HG03521 (cell line): ENCODE measurements at regions not wholly inside any gene's neighbourhood (a gene's known extent, or its start where the extent isn't known, plus 50 kb on each side); places are given as distances from the start of the nearest gene placed in this dataset.

Experiments used
- ATAC-seq: cut with Tn5 transposase; IDR thresholded peaks from one replicate; pipeline ENCODE4 v1.9.1; 2021; ENCODE audit warnings: mild to moderate bottlenecking, moderate library complexity; ENCODE audit not compliant: unreplicated experiment

DNA sequence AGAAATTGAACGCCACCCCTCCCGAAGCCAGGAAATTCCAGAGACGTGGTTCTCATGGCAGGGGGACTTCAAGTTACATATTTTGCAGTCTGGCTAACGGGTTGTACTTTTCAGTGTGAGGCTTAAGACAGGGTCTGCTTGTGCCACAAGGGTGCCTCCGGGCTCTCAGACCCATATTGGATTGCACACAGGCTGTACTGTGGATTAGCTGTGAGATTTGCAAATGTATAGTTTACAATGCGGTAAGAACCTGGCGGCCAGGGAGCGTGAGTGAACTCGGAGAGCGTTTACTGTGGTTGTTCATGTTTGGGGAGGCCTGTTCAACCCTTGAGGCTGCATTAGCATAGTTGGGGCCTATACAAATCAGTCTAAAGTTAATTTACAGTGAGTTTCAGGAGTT lies 143.9 kb upstream of the SIX2 start:
- ATAC-seq, result no peak

DNA sequence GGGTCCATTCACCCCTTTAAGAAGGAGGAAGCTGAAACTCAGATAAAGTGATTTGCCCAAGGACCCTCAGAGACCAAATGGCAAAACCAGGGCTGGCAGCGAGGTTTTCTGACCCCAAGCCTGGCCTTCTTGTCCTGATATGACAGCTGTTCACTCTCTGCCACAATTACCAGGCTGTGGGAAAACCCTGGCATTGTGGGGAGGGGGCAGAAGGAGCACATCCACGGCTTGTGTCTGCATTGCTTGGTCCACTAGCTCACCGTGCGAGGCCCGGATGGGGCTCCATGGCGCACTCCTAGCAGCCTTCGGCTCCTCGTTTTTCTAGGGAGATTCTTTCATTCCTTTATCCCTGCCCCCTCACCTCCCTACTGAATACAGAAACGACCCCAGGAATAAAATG lies 143.4 kb upstream of the SIX2 start:
- ATAC-seq, result no peak

DNA sequence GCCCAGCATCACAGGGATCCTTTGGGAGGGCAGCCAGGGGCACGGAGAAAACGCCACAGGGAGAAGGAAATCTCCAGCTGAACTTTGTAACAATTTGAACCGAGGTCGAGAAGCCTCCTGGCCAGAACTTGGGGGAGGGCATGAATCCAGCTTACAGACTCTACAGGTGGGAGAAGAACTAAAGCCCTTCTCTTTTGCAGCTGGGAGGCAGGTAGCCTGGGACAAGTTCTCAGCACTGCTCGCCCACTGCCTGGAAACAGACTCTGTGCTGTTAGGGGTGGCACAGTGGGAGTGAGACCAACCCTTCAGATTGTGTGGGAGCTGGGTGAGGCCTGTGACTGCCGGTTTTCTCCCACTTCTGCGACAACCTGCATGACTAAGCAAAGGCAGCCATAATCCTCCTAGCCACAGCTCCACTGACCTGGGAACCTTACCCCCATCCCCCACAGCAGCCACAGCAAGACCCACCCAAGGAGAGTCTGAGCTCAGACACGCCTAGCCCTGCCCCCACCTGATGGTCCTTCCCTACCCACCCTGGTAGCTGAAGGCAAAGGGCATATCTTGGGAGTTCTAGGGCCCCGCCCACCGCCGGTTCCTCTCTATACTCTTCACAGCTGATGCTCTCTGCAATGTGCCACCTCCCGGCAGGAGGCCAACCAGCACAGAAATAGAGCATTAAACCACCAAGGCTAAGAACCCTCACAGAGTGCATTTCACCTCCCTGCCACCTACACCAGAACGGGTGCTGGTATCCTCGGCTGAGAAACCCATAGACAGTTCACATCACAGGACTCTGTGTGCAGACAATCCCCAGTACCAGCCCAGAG lies 136.0 kb upstream of the SIX2 start:
- no peak for ATAC-seq

DNA sequence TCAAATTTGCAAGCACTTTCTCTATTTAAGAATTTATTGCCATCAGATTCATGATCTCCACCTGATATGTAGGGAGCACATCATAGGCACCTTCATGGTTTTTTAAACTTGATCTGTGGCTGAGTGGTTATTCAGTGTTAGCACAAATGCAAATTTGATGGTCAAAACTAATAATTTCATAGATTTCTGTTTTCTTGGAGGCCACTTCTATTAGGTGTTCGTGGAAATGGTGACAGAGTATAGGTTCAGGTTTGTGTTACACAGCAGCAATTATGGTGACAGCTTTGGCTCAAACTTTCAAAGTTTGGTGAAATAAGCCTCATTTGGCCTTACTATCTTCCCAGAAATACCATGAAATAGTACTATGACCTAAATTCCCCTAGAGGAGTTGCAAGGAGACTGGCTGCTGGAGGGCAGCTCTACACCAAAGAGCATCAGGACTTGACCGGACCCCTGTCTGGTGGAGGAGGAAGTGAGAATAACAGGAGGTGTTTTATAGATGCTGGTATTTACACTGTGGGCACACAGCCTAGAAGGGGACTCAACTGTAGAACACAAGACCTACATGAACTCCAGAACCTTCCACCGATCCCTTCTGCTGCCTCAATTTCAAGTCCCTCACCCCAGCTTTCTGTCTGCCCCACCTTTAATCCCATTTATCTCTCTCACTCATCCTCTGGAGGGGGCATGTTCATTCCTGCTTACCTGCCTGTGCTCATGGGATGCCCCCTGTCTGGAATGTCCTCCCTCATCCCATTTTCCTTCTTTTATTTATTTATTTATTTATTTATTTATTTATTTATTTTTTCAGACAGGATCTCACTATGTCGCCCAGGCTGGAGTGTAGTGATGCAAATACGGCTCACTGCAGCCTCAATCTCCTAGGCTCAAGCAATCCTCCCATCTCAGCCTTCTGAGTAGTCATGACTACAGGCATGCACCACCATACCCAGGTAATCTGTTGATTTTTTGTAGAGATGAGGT lies 132.9 kb upstream of the SIX2 start:
- peak; percentile 58 for ATAC-seq

DNA sequence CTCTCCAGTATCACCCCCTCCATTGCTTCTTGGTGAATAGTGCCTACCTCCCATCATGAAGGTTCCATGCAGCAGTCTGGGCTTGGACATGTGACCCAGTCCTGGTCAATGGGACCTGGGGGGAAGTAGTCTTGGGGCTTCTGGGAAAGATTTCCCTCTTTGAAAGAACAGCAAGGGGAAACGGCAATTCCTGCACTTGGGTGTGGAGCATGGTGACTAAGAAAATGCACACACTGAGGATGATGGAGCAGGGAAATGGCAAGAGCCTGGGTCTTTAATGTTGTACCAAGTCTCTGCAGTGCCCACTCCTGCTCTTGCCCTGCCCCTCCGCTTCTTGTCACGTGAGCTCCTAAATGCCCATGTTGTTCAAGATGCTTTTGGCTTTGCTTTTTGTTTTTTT lies 131.4 kb upstream of the SIX2 start:
- ATAC-seq, result no peak

DNA sequence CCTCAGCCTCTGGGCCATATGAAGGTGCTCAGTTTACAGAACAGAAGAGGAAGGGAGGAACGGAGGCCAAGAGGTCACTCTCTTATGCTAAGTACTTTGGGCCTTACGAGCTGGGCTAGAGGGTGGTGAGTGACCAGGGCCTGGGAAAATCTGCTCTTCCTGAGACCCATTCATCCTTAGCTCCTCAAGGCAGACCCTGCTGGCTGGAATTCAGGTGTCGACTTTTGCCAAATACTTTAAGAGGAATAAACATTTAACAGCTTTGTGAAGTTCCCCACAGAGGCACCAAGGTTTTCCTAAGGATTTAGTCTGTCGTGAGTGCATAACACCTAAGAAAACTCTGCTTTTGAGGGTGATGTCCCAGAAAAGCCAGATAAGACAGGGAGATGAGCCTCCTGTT lies 129.7 kb upstream of the SIX2 start:
- no peak for ATAC-seq

DNA sequence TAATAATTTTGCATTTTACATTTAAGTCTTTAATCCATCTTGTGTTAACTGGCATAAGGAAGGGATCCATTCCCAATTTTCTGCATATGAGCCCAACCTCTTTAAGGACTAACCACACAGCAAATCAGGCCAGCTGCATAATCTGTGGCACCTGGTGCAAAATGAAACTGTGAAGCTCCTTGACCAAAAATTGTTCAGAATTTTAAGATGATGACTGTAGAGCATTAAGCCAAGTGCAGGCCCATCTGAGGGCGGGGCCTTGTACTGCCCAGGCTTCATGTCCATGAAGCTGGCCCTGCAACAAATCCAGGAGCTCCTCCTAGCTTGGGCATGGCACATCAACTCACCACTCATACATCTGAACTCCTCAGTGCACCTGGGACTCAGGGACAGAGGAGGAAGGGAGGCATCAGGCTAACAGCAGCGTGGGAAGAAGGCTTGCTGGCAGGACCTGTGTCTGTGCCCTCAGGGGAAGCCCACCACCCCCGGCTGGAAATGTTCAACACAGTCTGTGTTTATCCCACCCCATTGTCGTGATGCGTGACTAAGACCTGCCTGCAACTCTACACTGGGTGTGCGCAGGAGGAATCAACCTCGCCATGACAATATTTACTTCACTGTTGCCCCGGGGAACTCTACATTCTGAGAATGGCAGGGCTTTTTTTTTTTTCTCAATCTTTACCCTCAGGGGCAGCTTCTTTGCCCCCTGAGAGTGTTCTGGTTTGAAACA lies 128.9 kb upstream of the SIX2 start:
- ATAC-seq, result no peak

DNA sequence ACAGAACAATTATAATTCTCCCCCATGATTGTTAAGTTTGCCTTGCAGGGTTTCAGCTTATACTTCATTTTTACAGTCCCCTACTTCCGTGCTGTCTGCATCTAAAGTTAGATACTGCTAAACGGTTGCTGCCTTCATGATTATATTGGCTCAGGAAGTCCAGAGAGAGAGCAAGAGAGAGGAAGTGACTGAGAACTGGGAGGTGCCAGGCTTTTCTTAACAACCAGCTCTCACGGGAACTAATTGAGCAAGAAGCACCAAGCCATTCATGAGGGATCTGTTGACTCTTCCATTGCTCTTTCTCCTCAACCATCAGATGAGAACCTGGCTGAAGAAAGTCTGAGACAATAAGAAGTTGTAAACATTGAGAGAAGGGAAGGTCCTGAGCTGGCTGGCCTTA lies 125.5 kb upstream of the SIX2 start:
- ATAC-seq, result no peak

DNA sequence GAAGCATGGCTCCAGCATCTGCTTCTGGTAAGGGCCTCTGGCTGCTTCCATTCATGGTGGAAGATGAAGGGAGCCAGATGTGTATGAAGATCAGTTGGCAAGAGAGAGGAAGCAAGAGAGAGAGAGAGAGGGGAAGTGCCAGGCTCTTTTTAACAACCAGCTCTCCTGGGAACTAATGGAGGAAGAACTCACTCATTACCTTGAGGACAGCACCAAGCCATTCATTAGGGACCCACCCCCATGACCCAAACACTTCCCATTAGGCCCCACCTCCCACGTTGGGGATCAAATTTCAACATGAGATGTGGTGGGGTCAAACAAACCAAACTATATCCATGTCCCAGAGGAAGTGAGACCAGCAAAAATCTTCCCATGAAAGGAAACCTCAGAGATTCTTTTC lies 124.8 kb upstream of the SIX2 start:
- no peak for ATAC-seq

DNA sequence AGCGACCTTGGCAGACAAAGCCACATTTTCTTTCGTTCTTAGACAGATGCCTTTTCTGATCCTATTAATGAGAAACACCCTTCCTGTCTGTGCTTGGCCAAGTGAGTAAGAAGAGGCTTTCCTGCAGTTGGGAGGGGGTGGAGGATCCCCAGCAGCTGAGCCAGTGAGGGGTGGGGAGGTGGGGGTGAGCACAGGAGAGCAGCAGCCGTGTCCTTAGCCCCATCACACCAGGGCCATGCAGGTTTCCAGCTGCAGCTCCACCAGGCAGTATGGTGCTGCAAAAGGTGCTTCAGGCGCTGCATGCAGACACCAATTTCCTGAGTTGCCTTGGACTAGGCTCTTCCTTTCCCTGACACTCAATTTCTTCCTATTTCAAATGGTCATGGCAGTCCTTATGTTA lies 123.3 kb upstream of the SIX2 start:
- ATAC-seq, result no peak

DNA sequence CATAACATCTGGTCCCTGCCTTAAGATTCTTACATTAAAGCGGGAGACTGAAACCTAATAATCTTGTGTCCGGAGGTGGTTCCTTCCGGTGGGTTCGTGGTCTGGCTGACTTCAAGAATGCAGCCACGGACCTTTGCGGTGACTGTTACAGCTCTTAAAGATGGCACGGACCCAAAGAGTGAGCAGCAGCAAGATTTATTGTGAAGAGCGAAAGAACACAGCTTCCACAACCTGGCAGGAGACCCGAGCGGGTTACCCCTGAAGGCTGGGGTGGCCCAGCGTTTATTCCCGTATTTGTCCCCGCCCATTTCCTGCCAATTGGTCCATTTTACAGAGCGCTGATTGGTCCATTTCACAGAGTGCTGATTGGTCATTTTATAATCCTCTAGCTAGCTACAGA lies 122.3 kb upstream of the SIX2 start:
- no peak for ATAC-seq

DNA sequence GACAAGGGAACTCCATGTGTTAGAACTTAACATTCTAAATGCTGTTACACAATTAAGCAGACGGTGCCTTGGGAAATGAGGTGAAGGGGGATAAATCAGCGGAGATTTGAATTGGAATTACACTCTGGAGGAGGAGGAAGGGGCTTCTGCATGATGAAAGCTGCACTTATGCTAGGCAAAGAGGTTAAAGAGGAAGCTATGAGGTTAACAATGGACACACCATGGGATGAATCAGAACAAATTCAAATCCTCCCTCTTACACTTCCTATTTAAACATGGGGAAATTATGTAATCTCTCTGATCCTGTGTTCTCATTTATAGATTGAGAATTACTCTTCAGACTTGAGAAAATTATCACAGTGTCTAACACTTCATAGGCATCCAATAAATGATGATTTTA lies 121.5 kb upstream of the SIX2 start:
- ATAC-seq, result no peak

DNA sequence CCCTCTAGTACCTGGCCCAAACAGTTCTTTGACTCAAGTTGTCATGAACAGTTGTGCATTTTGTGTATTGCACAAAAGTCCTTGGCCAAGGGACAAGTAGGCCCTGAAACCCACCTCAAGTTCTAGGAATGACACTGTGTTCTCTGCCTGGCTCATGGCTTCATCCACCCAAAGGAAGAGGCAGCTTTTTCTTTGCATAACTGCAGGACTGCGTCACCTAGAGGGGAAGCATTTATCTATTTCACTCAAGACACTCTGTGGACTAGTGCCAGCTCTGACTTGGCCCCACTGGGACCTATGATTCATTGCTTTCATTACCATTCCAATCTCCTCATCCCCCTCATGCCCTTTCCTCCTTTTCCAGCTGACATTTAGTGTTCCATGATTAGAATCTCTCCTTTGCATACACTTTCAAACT lies 119.3 kb upstream of the SIX2 start:
- ATAC-seq, result no peak

DNA sequence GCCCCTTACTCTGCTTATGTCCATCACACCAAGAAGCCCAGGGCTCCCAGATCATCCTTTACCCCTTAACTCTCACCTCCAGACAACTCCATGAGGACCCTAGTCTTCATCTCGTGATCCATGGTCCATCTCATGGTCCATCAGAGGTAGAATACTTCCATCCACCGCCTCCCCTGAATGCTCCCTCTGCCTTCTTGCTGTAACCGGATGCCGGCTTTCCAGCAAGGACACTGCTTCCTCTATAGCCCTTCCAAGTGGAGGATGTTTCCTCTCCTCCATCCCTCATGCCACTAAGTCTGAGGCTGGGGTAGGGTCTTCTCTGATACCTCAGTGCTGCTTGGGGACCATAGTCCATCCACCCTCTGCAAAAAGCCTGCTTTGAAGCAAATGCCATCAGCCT lies 118.6 kb upstream of the SIX2 start:
- no peak for ATAC-seq

DNA sequence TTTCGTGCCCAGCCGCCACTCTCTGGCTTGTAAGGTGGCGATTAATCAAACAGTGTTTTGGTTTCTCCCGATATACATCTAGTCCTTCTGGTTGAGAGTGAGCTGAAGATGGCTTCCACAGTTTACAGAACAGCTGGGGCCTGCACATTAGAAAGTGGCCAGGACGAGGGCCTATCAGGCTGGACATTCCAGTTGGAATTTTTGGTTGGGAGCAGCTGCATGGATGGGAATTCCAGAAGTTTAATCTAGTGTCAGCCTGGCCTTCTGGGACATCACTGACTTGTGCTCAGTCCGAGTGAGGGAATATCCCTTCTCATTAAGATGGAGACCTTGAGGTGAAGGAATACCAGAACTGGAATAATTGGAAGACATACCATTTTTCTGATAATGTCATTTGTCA lies 118.1 kb upstream of the SIX2 start:
- no peak for ATAC-seq

DNA sequence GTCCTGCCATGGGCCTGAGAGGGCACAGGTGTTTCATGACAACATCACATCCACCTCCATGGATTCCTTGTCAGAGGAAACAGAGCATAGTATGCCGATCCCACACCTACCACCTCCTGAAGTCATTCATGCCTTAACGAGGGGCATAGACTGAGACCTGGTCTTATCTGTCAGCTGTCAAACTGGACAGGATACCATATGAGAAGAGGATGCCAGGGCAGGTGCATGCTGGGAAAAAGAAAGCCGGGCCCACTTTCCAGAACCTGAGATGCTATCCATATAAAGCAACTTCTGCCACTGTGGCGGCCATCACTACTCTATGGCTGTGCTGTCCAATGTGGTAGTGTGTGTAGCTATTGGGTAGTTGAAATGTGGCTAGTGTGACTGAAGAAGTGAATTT lies 116.0 kb upstream of the SIX2 start:
- no peak for ATAC-seq

DNA sequence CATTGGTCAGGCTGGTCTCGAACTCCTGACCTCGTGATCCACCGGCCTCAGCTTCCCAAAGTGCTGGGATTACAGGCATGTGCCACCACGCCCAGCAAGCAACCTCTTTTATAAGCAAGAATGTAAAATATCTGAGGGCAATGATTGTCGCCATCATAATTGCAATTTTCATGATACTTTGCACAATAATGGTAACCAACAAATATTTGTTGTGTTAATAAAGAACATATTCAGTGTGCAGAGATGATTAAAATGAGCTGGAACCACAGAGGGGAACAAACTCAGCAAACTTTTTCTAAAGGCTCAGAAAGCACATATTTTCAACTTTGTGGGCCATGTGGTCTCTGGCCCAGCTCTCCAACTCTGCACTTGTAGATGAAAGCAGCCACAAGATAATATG lies 115.2 kb upstream of the SIX2 start:
- ATAC-seq, result no peak

DNA sequence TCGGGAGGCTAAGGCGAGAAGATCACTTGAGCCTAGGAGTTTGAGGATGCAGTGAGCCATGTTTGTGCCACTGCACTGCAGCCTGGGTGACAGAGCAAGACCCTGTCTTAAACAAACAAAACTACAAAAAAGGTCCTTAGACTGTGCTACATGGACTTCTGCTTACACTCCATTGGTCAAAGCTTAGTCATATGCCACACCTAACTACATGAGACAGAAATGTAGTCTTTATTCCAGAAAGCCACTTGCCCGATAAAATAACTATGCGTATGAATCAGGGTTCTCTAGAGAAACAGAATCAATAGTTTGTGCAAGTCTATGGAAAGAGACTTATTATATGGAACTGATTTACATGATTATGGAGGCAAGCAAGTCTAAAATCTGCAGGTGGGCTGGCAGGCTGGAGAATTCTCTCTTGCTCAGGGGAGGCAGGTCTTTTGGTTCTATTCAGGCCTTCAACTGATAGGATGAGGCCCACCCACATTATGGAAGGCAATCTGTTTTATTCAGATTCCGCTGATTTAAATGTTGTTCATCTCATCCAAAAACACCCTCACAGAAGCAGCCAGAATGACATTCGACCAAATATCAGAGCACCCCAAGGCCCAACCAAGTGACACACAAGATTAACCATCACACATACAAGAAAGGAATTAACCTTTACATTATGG lies 114.4 kb upstream of the SIX2 start:
- ATAC-seq, result no peak

DNA sequence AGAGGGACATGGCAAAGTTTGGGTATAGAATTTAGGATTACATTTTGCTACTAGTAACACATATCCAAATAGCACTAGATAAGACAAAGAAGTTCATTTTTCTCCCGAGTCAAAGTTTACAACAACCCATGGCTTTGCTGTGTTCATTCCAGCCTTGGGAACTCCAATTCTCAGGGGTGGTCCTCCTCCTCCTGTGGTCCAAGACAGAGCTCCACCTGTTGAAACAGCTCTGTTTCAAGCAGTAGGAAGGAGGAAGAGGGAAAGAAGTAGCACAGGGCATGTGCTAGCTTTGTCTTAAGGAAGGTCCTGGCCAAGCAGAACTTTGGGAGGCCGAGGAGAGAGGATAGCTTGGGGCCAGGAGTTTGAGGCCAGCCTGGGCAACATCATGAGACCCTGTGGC lies 113.8 kb upstream of the SIX2 start:
- no peak for ATAC-seq

DNA sequence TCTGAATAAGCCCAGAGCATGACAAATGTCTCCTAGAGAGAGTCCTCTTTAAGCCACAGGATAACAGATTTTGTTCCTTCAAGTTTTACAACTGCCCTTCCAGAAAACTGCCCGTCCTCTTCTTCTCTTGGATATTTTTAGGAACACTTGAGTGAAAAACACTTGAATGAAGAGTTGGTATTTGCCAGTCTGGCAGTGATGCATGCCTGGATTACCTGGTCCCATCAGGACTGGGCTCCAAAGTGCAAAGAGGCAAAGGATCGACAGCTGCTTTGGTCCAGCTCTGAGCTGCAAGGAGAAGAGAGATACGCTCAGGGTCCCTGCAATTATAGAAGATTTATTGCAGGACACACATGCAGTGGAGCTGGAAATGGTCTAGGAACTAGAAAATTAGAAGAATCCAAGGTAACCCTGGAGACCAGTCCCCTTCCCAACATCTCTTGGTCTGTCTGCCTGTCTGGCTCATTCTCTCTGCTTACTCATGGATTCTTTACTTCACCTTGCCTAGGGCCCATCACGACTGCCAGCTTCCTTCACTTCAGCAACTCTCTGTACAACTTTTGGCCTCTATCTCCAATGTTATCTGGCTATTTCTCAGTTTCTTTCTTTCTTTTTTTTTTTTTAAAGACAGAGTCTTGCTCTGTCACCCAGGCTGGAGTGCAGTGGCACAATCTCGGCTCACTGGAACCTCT lies 112.1 kb upstream of the SIX2 start:
- ATAC-seq, result no peak
